T-cell (primary cell): ENCODE measurements at regions not wholly inside any gene's neighbourhood (a gene's known extent, or its start where the extent isn't known, plus 50 kb on each side); places are given as distances from the start of the nearest gene placed in this dataset.
"Not testable (repeated sequence)": the region's sequence is repeated elsewhere in the genome, so short reads cannot be mapped to it uniquely, and the experiment has no call there.

Source experiments
- ATAC-seq, 4 experiments: fragments of 200-7000 bp in 3 of 4; fragments of 150-1000 bp in 1 of 4; cut with Tn5 transposase; replicated peaks in 1 of 4; 1 replicate in 3 of 4; 2 replicates in 1 of 4; pipeline ENCODE4 v1.10.0; 2021; ENCODE audit warnings: moderate library complexity in 3 of 4, mild to moderate bottlenecking in 2 of 4, moderate number of reproducible peaks in 1 of 4
- CTCF ChIA-PET, 2 donors: fragments of 300-600 bp; sonication (Branson Sonifier 250); formaldehyde crosslinking; loops; one replicate each; lab custom pipeline; 2022; ENCODE audit warnings: antibody characterized with exemption in 2 of 2; lab: Charles Lee
- POLR2A ChIA-PET, 2 donors: fragments of 300-600 bp; sonication (Branson Sonifier 250); formaldehyde crosslinking; loops; one replicate each; lab custom pipeline; 2022; ENCODE audit warnings: antibody characterized with exemption in 2 of 2; lab: Charles Lee
- DNase-seq, 35 experiments: peaks; one replicate each; pipeline versions ENCODE4 v3.0.0 to v3.0.0-alpha.2; 2013 to 2023
- H3K27ac ChIP-seq: one replicate; pipeline ENCODE4 v1.5.1; 2013; ENCODE audit warnings: low read length
- H3K27me3 ChIP-seq, 2 experiments: replicated peaks in 1 of 2; 1 replicate in 1 of 2; 2 replicates in 1 of 2; pipeline versions ENCODE4 v1.6.1 to v1.7.0; 2013; ENCODE audit warnings: low read length in 1 of 2, mixed read lengths in 1 of 2; ENCODE audit not compliant: control insufficient read depth in 2 of 2, insufficient read depth in 2 of 2; ENCODE audit errors: extremely low read depth in 1 of 2
- H3K36me3 ChIP-seq, 2 donors: 1 replicate in 1 of 2; 2 replicates in 1 of 2; pipeline versions ENCODE4 v1.6.1 to v1.7.0; 2013; ENCODE audit warnings: low read length in 1 of 2; ENCODE audit not compliant: control insufficient read depth in 2 of 2, insufficient read depth in 1 of 2; ENCODE audit errors: extremely low read depth in 1 of 2
- H3K4me1 ChIP-seq, 2 experiments: 1 replicate in 1 of 2; 2 replicates in 1 of 2; pipeline versions ENCODE4 v1.6.1 to v1.7.0; 2013; ENCODE audit warnings: low read length in 2 of 2, mixed read lengths in 1 of 2; ENCODE audit not compliant: insufficient read depth in 2 of 2, control insufficient read depth in 1 of 2; ENCODE audit errors: extremely low read depth in 1 of 2
- H3K4me3 ChIP-seq, 2 donors: 1 replicate in 1 of 2; 2 replicates in 1 of 2; pipeline versions ENCODE4 v1.5.1 to v1.7.0; 2013; ENCODE audit warnings: mild to moderate bottlenecking in 2 of 2, low read length in 1 of 2, moderate library complexity in 1 of 2; ENCODE audit not compliant: control insufficient read depth in 1 of 2; ENCODE audit errors: extremely low read depth in 1 of 2
- H3K9me3 ChIP-seq: 2 replicates; pipeline ENCODE4 v1.7.0; 2013
- H3K27ac Mint-ChIP-seq, 2 donors: one replicate each; pipeline ENCODE4 v1.8.0; 2020 to 2021; ENCODE audit warnings: mild to moderate bottlenecking in 2 of 2, mixed read lengths in 2 of 2
- H3K27me3 Mint-ChIP-seq, 2 donors: one replicate each; pipeline ENCODE4 v1.8.0; 2021 to 2022; ENCODE audit warnings: mixed read lengths in 2 of 2
- H3K36me3 Mint-ChIP-seq: one replicate; pipeline ENCODE4 v1.8.0; 2021; ENCODE audit warnings: mixed read lengths
- H3K4me1 Mint-ChIP-seq, 3 donors: one replicate each; pipeline ENCODE4 v1.8.0; 2020 to 2022; ENCODE audit warnings: mixed read lengths in 3 of 3, mild to moderate bottlenecking in 1 of 3
- H3K4me3 Mint-ChIP-seq, 3 donors: one replicate each; pipeline ENCODE4 v1.8.0; 2020 to 2022; ENCODE audit warnings: mild to moderate bottlenecking in 3 of 3, mixed read lengths in 3 of 3, moderate library complexity in 3 of 3
- H3K9me3 Mint-ChIP-seq, 3 donors: one replicate each; pipeline ENCODE4 v1.8.0; 2020 to 2022; ENCODE audit warnings: mixed read lengths in 3 of 3
- WGBS: methylation state at CpG from one replicate; pipeline ENCODE4 v1.1.5; 2013; ENCODE audit warnings: missing lambda C conversion rate; ENCODE audit not compliant: insufficient coverage; 5-methylcytosine and 5-hydroxymethylcytosine counted together

- DNase-seq: no peak
These were observed 565.2 kb downstream of the PTPRU start for GRCh38 chr1:29801561-29801973.

DNA sequence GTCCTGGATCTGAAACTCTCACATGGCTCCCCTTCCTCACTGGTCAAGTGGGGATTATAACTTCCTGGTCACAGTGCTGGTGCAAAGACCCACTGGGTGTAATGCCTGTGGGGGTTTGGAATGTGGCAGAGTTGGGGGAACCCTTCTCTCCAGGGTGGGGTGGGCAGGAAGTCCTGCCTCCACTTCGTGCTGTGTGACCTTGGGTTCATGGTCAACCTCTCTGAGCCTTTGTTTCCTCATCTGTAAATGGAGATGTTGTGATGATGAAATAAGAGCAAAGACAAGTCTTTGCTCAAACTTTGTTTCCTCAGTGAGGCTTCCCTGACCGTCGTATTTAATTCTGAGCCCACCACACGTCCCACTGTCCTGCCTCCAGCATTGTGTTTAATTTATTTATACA is 564.7 kb downstream of the PTPRU start:
- WGBS: no CpG with 5 or more reads among the region's 4 CpGs
- CTCF ChIA-PET: no interaction called here
- no peak overlapping the region for H3K4me3 ChIP-seq
- no peak overlapping the region for H3K27ac ChIP-seq
- Mint-ChIP-seq H3K4me1 (no peaks in the 10 kb centered on the region), H3K36me3 (no peaks in the 10 kb centered on the region), H3K9me3 (peaks cover 0 to under 1% (median 0%) of the 10 kb centered on the region in 3 donors), H3K27me3 (peaks cover 13 to 15% of the 10 kb centered on the region in 2 donors), H3K27ac (no peak overlapping the region), H3K4me3 (no peak overlapping the region)
- DNase-seq: no peak
- no peaks in the 10 kb centered on the region for H3K9me3 ChIP-seq
- POLR2A ChIA-PET: no interaction called here
- peaks cover 0 to 35% of the 10 kb centered on the region in 2 experiments for H3K27me3 ChIP-seq
- H3K36me3 ChIP-seq: no peaks in the 10 kb centered on the region
- no peaks in the 10 kb centered on the region for H3K4me1 ChIP-seq
- ATAC-seq: no peak

More at GRCh38 chr1:29801561-29801973, 565.2 kb downstream of the PTPRU start:
- ATAC-seq: no peak
- WGBS: 90% methylated on average over 4 of the region's 8 CpGs
- no peaks in the 10 kb centered on the region for H3K9me3 ChIP-seq
- H3K27ac ChIP-seq: no peak overlapping the region
- CTCF ChIA-PET: no interaction called here
- Mint-ChIP-seq H3K4me1 (no peaks in the 10 kb centered on the region), H3K27me3 (peaks cover 13 to 15% of the 10 kb centered on the region in 2 donors), H3K27ac (no peak overlapping the region), H3K4me3 (no peak overlapping the region), H3K9me3 (no peaks in the 10 kb centered on the region), H3K36me3 (no peaks in the 10 kb centered on the region)
- POLR2A ChIA-PET: no interaction called here
- H3K36me3 ChIP-seq: no peaks in the 10 kb centered on the region
- no peak overlapping the region for H3K4me3 ChIP-seq
- no peaks in the 10 kb centered on the region for H3K4me1 ChIP-seq
- peaks cover 0 to 35% of the 10 kb centered on the region in 2 experiments for H3K27me3 ChIP-seq

DNA sequence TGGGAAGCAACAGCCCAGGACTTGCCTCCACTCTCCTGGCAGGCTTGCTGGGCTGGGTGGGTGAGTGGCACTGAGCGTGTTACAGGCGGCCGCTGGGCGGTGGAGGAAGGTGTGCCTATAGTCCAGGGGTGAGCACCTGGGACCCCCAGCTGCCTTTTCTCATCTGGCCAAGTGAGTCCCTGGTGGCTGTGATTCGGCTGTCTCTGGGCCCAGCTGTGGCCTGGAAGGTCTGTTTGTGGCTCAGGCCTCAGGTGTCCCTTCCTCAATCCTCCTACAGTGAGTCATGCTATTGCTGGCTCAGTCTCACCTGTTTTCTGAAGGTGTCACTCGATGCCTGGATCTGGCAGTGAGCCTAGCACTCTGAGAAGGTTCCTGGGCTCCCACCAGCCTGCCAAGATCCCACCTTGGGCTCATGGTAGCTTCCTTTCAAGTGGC is 564.2 kb downstream of the PTPRU start:
- H3K4me3 ChIP-seq: no peak overlapping the region
- Mint-ChIP-seq H3K4me1 (no peaks in the 10 kb centered on the region), H3K27me3 (peaks cover 13 to 15% of the 10 kb centered on the region in 2 donors), H3K4me3 (no peak overlapping the region), H3K27ac (no peak overlapping the region), H3K9me3 (peaks cover 0 to 5% (median 3%) of the 10 kb centered on the region in 3 donors), H3K36me3 (no peaks in the 10 kb centered on the region)
- H3K36me3 ChIP-seq: no peaks in the 10 kb centered on the region
- ChIA-PET POLR2A (no interaction called here), CTCF (no interaction called here)
- no peaks in the 10 kb centered on the region for H3K9me3 ChIP-seq
- DNase-seq (no peak), ATAC-seq (no peak)
- WGBS: 74% methylated on average over 6 of the region's 6 CpGs
- peaks cover 0 to 34% of the 10 kb centered on the region in 2 experiments for H3K27me3 ChIP-seq
- no peak overlapping the region for H3K27ac ChIP-seq
- no peaks in the 10 kb centered on the region for H3K4me1 ChIP-seq

GRCh38 chr1:29800120-29800519 is 563.8 kb downstream of the PTPRU start:
- 100% methylated on average over 2 of the region's 5 CpGs for WGBS
- no peaks in the 10 kb centered on the region for H3K4me1 Mint-ChIP-seq
- CTCF ChIA-PET: no interaction called here
- POLR2A ChIA-PET: no interaction called here
- no peaks in the 10 kb centered on the region for H3K36me3 ChIP-seq
- H3K27ac ChIP-seq: no peak overlapping the region
- no peaks in the 10 kb centered on the region for H3K36me3 Mint-ChIP-seq
- H3K27me3 ChIP-seq: peaks cover 0 to 33% of the 10 kb centered on the region in 2 experiments
- peaks cover 13 to 15% of the 10 kb centered on the region in 2 donors for H3K27me3 Mint-ChIP-seq
- H3K4me3 Mint-ChIP-seq: no peak overlapping the region
- no peak for ATAC-seq
- no peaks in the 10 kb centered on the region for H3K4me1 ChIP-seq
- peaks cover 0 to 8% (median 5%) of the 10 kb centered on the region in 3 donors for H3K9me3 Mint-ChIP-seq
- H3K4me3 ChIP-seq: no peak overlapping the region
- H3K9me3 ChIP-seq: no peaks in the 10 kb centered on the region
- no peak overlapping the region for H3K27ac Mint-ChIP-seq
- DNase-seq: no peak

DNA sequence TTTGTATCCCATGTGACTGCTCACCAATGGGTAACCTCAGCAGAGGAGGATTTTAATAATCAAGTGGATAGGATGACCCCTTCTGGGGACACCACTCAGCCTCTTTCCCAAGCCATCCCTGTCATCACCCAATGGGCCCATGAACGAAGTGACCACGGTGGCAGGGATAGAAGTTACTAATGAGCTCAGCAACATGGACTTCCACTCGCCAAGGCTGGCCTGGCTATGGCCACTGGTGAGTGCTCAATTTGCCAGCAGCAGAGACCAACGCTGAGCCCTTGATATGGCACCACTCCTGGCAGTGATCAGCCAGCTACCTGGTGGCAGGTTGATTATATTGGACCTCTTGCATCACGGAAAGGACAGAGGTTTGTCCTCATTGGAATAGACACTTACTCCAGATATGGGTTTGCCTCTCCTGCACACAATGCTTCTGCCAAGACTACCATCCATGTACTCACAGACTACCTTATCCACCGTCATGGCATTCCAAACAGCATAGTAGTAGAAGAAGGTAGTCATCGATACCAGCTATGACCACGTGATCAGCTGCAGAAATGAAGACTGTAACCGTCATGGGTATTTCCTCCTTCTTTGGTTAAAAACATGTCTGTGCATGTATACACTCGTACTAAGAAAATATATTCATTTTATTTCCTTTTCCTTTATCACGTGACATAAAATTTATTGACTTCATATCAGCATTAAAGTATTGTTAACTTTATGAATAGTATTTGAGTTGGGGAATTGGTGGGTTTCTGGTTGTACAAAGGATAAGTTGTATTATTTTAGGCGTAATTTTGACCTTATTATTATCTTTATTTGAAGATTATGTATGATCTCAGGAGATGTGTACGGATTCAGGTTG is 562.6 kb downstream of the PTPRU start:
- DNase-seq (no peak), ATAC-seq (no peak)
- H3K27ac Mint-ChIP-seq: no peak overlapping the region
- Histone ChIP-seq H3K36me3 (no peaks in the 10 kb centered on the region), H3K4me3 (no peak overlapping the region), H3K4me1 (no peaks in the 10 kb centered on the region), H3K27ac (no peak overlapping the region), H3K27me3 (peaks cover 0 to 30% of the 10 kb centered on the region in 2 experiments), H3K9me3 (no peaks in the 10 kb centered on the region)
- POLR2A ChIA-PET: no interaction called here
- H3K27me3 Mint-ChIP-seq: peaks cover 12% of the 10 kb centered on the region in 2 donors
- no peaks in the 10 kb centered on the region for H3K4me1 Mint-ChIP-seq
- H3K9me3 Mint-ChIP-seq: peaks cover 0 to 11% (median 5%) of the 10 kb centered on the region in 3 donors
- no peak overlapping the region for H3K4me3 Mint-ChIP-seq
- CTCF ChIA-PET: no interaction called here
- no peaks in the 10 kb centered on the region for H3K36me3 Mint-ChIP-seq
- WGBS: 65% methylated on average over 5 of the region's 13 CpGs

DNA sequence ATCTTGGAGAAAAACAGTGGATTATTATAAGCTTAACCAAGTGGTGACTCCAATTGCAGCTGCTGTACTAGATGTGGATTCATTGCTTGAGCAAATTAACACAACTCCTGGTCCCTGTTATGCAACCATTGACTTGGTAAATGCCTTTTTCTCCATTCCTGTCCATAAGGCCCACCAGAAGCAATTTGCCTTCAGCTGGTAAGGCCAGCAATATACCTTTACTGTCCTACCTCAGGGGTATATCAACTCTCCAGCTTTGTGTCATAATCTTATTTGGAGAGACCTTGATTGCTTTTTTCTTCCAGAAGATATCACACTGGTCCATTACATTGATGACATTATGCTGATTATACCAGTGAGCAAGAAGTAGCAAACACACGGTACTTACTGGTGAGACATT is 560.8 kb downstream of the PTPRU start:
- H3K27ac ChIP-seq, H3K9me3 ChIP-seq, H3K36me3 ChIP-seq, H3K27me3 Mint-ChIP-seq, DNase-seq, POLR2A ChIA-PET, H3K4me1 ChIP-seq, H3K4me1 Mint-ChIP-seq, ATAC-seq, H3K36me3 Mint-ChIP-seq, CTCF ChIA-PET, H3K4me3 ChIP-seq, H3K4me3 Mint-ChIP-seq, H3K27ac Mint-ChIP-seq: not testable (repeated sequence)
- no CpG with 5 or more reads among the region's 1 CpG for WGBS
- H3K9me3 Mint-ChIP-seq: peaks cover 0 to 11% (median 5%) of the 10 kb centered on the region in 3 donors
- H3K27me3 ChIP-seq: peaks cover 0 to 26% of the 10 kb centered on the region in 2 experiments
